SK-N-SH (cell line): ENCODE measurements at regions not wholly inside any gene's neighbourhood (a gene's known extent, or its start where the extent isn't known, plus 50 kb on each side); places are given as distances from the start of the nearest gene placed in this dataset.

Experiments
- CTCF ChIA-PET: fragments of 300-600, 350-600 bp; formaldehyde crosslinking; extraction: SDS; loops from one replicate; lab custom pipeline; 2021; lab: Yijun Ruan, JAX
- POLR2A ChIA-PET: fragments of 350-600 bp; sonication (Branson Sonifier 250); formaldehyde crosslinking; extraction: SDS; loops from one replicate; lab custom pipeline; 2020; ENCODE audit warnings: antibody characterized with exemption, inconsistent platforms; lab: Yijun Ruan, JAX
- DNase-seq: peaks from one replicate; pipeline ENCODE4 v3.0.0; 2012
- H2AFZ ChIP-seq: fragments of 200-600 bp; sonication (generic); 2 replicates; pipeline ENCODE4 v1.8.1; 2016; ENCODE audit warnings: antibody characterized with exemption, mild to moderate bottlenecking, low read depth
- H3F3A ChIP-seq: fragments of 200-600 bp; sonication (generic); replicated peaks from 2 replicates; pipeline ENCODE3; 2016; ENCODE audit warnings: antibody characterized with exemption, mild to moderate bottlenecking; ENCODE audit not compliant: insufficient read depth
- H3K27ac ChIP-seq, 2 experiments: fragments of 200-500 bp in 1 of 2; fragments of 200-600 bp in 1 of 2; sonication (Bioruptor generic) in 1 of 2; sonication (generic), shearing (Covaris generic) in 1 of 2; 2 replicates each; pipeline versions ENCODE4 v1.5.1 to v1.6.1; 2014 to 2016; ENCODE audit warnings: low read depth in 2 of 2, inconsistent platforms in 1 of 2, low read length in 1 of 2, mild to moderate bottlenecking in 1 of 2, mixed read lengths in 1 of 2
- H3K27me3 ChIP-seq: fragments of 200-600 bp; sonication (generic), shearing (Covaris generic); 2 replicates; pipeline ENCODE4 v1.6.1; 2016; ENCODE audit warnings: mixed run types; ENCODE audit not compliant: insufficient read depth
- H3K36me3 ChIP-seq, 2 experiments: fragments of 200-500 bp in 1 of 2; fragments of 200-600 bp in 1 of 2; sonication (Bioruptor generic) in 1 of 2; sonication (generic) in 1 of 2; replicated peaks in 1 of 2; 2 replicates each; pipeline versions ENCODE3 to v1.5.1; 2014 to 2016; ENCODE audit warnings: low read length in 1 of 2, mild to moderate bottlenecking in 1 of 2; ENCODE audit not compliant: insufficient read depth in 2 of 2, control insufficient read depth in 1 of 2
- H3K4me1 ChIP-seq, 2 experiments: fragments of 200-500 bp in 1 of 2; fragments of 200-600 bp in 1 of 2; sonication (Bioruptor generic) in 1 of 2; sonication (generic), shearing (Covaris generic) in 1 of 2; 2 replicates each; pipeline versions ENCODE4 v1.5.1 to v1.6.1; 2014 to 2016; ENCODE audit warnings: low read depth in 1 of 2, low read length in 1 of 2, mixed run types in 1 of 2; ENCODE audit not compliant: insufficient read depth in 2 of 2, control insufficient read depth in 1 of 2
- H3K4me2 ChIP-seq: fragments of 200-600 bp; sonication (generic), shearing (Covaris generic); 2 replicates; pipeline ENCODE4 v1.6.1; 2017; ENCODE audit warnings: mixed run types
- H3K4me3 ChIP-seq, 2 experiments: fragments of 200-500 bp in 1 of 2; fragments of 200-600 bp in 1 of 2; sonication (Bioruptor generic) in 1 of 2; sonication (generic), shearing (Covaris generic) in 1 of 2; 2 replicates each; pipeline versions ENCODE4 v1.5.1 to v1.8.1; 2014 to 2016; ENCODE audit warnings: low read depth in 2 of 2, inconsistent platforms in 1 of 2, low read length in 1 of 2, mild to moderate bottlenecking in 1 of 2, mixed read lengths in 1 of 2, moderate library complexity in 1 of 2
- H3K79me2 ChIP-seq: fragments of 200-600 bp; sonication (generic); 2 replicates; pipeline ENCODE4 v1.8.1; 2017; ENCODE audit warnings: mild to moderate bottlenecking; ENCODE audit not compliant: insufficient read depth
- H3K9ac ChIP-seq: fragments of 200-600 bp; sonication (generic); 2 replicates; pipeline ENCODE4 v1.6.1; 2017; ENCODE audit warnings: mixed run types
- H3K9me2 ChIP-seq: fragments of 200-600 bp; sonication (generic); 2 replicates; pipeline ENCODE4 v1.6.1; 2017; ENCODE audit warnings: mixed run types
- H3K9me3 ChIP-seq: fragments of 200-600 bp; sonication (generic); 2 replicates; pipeline ENCODE4 v1.6.1; 2017; ENCODE audit warnings: mixed run types, mild to moderate bottlenecking, moderate library complexity
- H4K20me1 ChIP-seq: fragments of 200-600 bp; sonication (generic); 2 replicates; pipeline ENCODE4 v1.6.1; 2017; ENCODE audit warnings: mild to moderate bottlenecking, mixed run types; ENCODE audit not compliant: insufficient read depth
- CHD2 ChIP-seq: fragments of 150-350 bp; IDR thresholded peaks from 2 replicates; pipeline ENCODE4 v1.6.1; 2018; ENCODE audit warnings: low read length; ENCODE audit not compliant: partially characterized antibody
- EP300 ChIP-seq, 2 experiments: IDR thresholded peaks; 2 replicates each; pipeline versions ENCODE4 v1.4.0 to v1.6.1; 2012; ENCODE audit warnings: borderline replicate concordance in 1 of 2, low read depth in 1 of 2, low read length in 1 of 2
- FOSL2 ChIP-seq: IDR thresholded peaks from 2 replicates; pipeline ENCODE4 v1.4.0; 2012; ENCODE audit warnings: low read depth, mild to moderate bottlenecking, moderate library complexity, borderline replicate concordance
- FOXJ3 ChIP-seq: sonication (generic); formaldehyde crosslinking; IDR thresholded peaks from 2 replicates; pipeline ENCODE4 v1.5.1; 2020; ENCODE audit warnings: mild to moderate bottlenecking, missing genetic modification reagents
- FOXM1 ChIP-seq: IDR thresholded peaks from 2 replicates; pipeline ENCODE4 v1.4.0; 2012; ENCODE audit warnings: low read depth, mild to moderate bottlenecking
- JUND ChIP-seq: IDR thresholded peaks from 2 replicates; pipeline ENCODE4 v1.4.0; 2012
- NFIC ChIP-seq: IDR thresholded peaks from 2 replicates; pipeline ENCODE4 v1.4.0; 2012; ENCODE audit warnings: borderline replicate concordance
- RAD21 ChIP-seq: IDR thresholded peaks from 2 replicates; pipeline ENCODE4 v1.6.1; 2012; ENCODE audit warnings: mild to moderate bottlenecking, low read length
- RCOR1 ChIP-seq: fragments of 150-350 bp; IDR thresholded peaks from 2 replicates; pipeline ENCODE4 v1.6.1; 2017; ENCODE audit warnings: antibody characterized with exemption, low read length
- SIN3A ChIP-seq: IDR thresholded peaks from 2 replicates; pipeline ENCODE4 v1.6.1; 2012; ENCODE audit warnings: low read depth, mild to moderate bottlenecking, low read length, moderate library complexity, borderline replicate concordance
- TEAD4 ChIP-seq: IDR thresholded peaks from 2 replicates; pipeline ENCODE4 v1.4.0; 2012; ENCODE audit warnings: mild to moderate bottlenecking, borderline replicate concordance; ENCODE audit not compliant: insufficient read depth
- YY1 ChIP-seq: IDR thresholded peaks from 2 replicates; pipeline ENCODE4 v1.4.0; 2012; ENCODE audit warnings: low read depth, mild to moderate bottlenecking
- WGBS: methylation state at CpG from one replicate; pipeline ENCODE4 v1.1.6; 2017; ENCODE audit warnings: low lambda C conversion rate; 5-methylcytosine and 5-hydroxymethylcytosine counted together
- TF ChIP-seq, protein P1 (sequence below): IDR thresholded peaks from 2 replicates; pipeline ENCODE4 v1.4.0; 2012; ENCODE audit warnings: low read depth
- TF ChIP-seq, protein P2 (sequence below): fragments of 150-350 bp; IDR thresholded peaks from 2 replicates; pipeline ENCODE4 v1.6.1; 2016; ENCODE audit warnings: mild to moderate bottlenecking, low read depth, low read length
- TF ChIP-seq, protein P3 (sequence below): fragments of 150-350 bp; IDR thresholded peaks from 2 replicates; pipeline ENCODE4 v1.6.1; 2017; ENCODE audit warnings: antibody characterized with exemption, low read length, low read depth, borderline replicate concordance

DNA sequence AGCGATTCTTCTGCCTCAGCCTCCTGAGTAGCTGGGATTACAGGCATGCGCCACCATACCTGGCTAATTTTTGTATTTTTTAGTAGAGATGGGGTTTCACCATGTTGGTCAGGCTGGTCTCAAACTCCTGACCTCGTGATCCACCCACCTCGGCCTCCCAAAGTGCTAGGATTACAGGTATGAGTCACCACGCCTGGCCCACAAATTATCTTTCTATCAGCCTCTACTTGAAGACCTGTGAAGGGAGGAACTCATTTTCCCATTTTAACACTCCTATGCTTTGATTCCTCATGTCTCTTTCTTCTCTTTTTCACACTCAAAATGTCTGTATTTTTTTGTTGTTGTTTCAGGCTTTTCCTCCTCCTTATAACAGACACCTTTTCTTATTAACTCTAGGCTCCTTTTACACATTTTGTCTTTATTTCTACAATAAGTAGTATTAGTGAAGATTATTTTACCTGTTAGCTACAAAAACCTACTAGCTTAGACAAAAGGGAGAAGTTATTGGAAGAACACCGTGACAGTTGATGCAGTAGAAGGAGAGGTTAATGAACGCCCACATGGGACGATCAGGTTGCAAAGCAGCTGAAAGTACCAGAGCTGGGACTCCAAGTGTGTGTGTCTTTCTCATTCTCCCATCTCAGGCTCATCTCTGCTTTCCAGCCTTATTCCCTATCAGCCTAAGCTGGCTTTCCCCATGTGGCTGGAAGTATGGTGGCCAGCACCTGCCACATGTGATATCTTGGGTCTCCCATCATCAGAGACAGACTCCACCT, 97.6 kb upstream of the AGAP1 start:
- H3F3A ChIP-seq, result no peaks in the 10 kb centered on the region
- no peaks in the 10 kb centered on the region for H3K9me3 ChIP-seq
- H3K4me1 ChIP-seq, result no peaks in the 10 kb centered on the region; a peak in 1 of 4 replicates
- no peak overlapping the region for H3K27ac ChIP-seq
- POLR2A ChIA-PET, result no interaction called here
- no peak overlapping the region for H3K9ac ChIP-seq
- TF ChIP-seq, protein P1, sequence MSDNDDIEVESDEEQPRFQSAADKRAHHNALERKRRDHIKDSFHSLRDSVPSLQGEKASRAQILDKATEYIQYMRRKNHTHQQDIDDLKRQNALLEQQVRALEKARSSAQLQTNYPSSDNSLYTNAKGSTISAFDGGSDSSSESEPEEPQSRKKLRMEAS, result no peak
- no peak for TF ChIP-seq CHD2
- no peak for TF ChIP-seq RCOR1
- TF ChIP-seq RAD21, result no peak
- H3K4me2 ChIP-seq, result no peak overlapping the region
- H3K36me3 ChIP-seq, result no peaks in the 10 kb centered on the region
- no peak overlapping the region for H3K4me3 ChIP-seq
- H3K27me3 ChIP-seq, result no peaks in the 10 kb centered on the region
- H3K9me2 ChIP-seq, result no peaks in the 10 kb centered on the region
- CTCF ChIA-PET, result interaction anchor here (1.2 kb wide), 1 partner anchor 21 kb away, joined by 3 read pairs; no protein-coding TSS in a partner anchor
- no peak overlapping the region for H2AFZ ChIP-seq
- 63% methylated on average over 8 of the region's 8 CpGs for WGBS
- H4K20me1 ChIP-seq, result no peaks in the 10 kb centered on the region
- DNase-seq, result no peak
- H3K79me2 ChIP-seq, result no peaks in the 10 kb centered on the region

DNA sequence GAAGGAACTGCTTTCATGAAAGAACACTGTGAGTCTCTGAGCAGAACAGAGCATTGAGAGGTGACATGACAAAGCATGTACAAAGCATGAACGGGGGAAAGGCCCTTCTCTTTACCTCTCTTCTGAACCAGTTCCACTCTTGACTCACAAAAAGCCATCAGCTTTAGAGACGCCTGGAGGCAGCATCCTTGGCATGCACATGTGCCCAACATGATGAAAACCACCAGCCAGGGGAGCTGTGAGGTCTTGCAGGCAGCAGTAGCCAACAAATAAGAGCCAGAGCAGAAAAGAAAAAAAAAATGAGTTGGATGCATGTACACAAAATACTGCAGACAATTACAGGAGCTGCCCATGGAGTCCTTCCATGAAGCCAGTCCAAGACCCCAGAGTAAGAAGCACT, 95.5 kb upstream of the AGAP1 start:
- no peak overlapping the region for H2AFZ ChIP-seq
- H4K20me1 ChIP-seq, result no peaks in the 10 kb centered on the region
- H3K4me1 ChIP-seq, result no peaks in the 10 kb centered on the region; a peak in 1 of 4 replicates
- H3K4me2 ChIP-seq, result no peak overlapping the region
- no peaks in the 10 kb centered on the region for H3F3A ChIP-seq
- no peak overlapping the region for H3K4me3 ChIP-seq
- no peaks in the 10 kb centered on the region for H3K9me2 ChIP-seq
- TF ChIP-seq TEAD4 (no peak), YY1 (no peak), EP300 (IDR thresholded peaks at IDR 0.05; ENCODE audit: borderline replicate concordance in 1 of 2, low read depth in 1 of 2, low read length in 1 of 2) (no peak), FOSL2 (no peak), JUND (no peak), FOXM1 (no peak), RCOR1 (no peak), NFIC (no peak), SIN3A (no peak), FOXJ3 (CRISPR knock-in tag) (no peak)
- TF ChIP-seq, protein P2, sequence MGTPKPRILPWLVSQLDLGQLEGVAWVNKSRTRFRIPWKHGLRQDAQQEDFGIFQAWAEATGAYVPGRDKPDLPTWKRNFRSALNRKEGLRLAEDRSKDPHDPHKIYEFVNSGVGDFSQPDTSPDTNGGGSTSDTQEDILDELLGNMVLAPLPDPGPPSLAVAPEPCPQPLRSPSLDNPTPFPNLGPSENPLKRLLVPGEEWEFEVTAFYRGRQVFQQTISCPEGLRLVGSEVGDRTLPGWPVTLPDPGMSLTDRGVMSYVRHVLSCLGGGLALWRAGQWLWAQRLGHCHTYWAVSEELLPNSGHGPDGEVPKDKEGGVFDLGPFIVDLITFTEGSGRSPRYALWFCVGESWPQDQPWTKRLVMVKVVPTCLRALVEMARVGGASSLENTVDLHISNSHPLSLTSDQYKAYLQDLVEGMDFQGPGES, result no peak
- TF ChIP-seq, protein P3, sequence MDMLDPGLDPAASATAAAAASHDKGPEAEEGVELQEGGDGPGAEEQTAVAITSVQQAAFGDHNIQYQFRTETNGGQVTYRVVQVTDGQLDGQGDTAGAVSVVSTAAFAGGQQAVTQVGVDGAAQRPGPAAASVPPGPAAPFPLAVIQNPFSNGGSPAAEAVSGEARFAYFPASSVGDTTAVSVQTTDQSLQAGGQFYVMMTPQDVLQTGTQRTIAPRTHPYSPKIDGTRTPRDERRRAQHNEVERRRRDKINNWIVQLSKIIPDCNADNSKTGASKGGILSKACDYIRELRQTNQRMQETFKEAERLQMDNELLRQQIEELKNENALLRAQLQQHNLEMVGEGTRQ, result no peak
- 17% methylated on average over 2 of the region's 2 CpGs for WGBS
- H3K27ac ChIP-seq, result no peak overlapping the region
- no peaks in the 10 kb centered on the region for H3K9me3 ChIP-seq
- no peak for DNase-seq
- H3K79me2 ChIP-seq, result no peaks in the 10 kb centered on the region
- ChIA-PET POLR2A (no interaction called here), CTCF (interaction anchor here (0.9 kb wide), 1 partner anchor 151 kb away, joined by 3 read pairs; no protein-coding TSS in a partner anchor)
- H3K36me3 ChIP-seq, result no peaks in the 10 kb centered on the region
- H3K9ac ChIP-seq, result no peak overlapping the region
- H3K27me3 ChIP-seq, result no peaks in the 10 kb centered on the region; the same call in 1 of the 2 replicates
